Brain microvascular endothelial cell (primary cell): ENCODE measurements at regions not wholly inside any gene's neighbourhood (a gene's known extent, or its start where the extent isn't known, plus 50 kb on each side); places are given as distances from the start of the nearest gene placed in this dataset.

Experiments used
- DNase-seq: peaks from one replicate; pipeline ENCODE4 v3.0.0-alpha.2; 2020
- H3K27ac ChIP-seq: fragments of 250-450 bp; sonication (Bioruptor Pico); 2 replicates; pipeline ENCODE4 v1.5.1; 2020; ENCODE audit warnings: mild to moderate bottlenecking, moderate library complexity
- H3K27me3 ChIP-seq: fragments of 250-450 bp; sonication (Bioruptor Pico); replicated peaks from 2 replicates; pipeline ENCODE4 v1.5.1; 2020; ENCODE audit warnings: mild to moderate bottlenecking
- H3K36me3 ChIP-seq: fragments of 250-450 bp; sonication (Bioruptor Pico); replicated peaks from 2 replicates; pipeline ENCODE4 v1.5.1; 2020; ENCODE audit warnings: mild to moderate bottlenecking
- H3K4me3 ChIP-seq: 2 replicates; pipeline ENCODE4 v1.5.1; 2011; ENCODE audit warnings: low read depth, mild to moderate bottlenecking, control low read depth, low read length, moderate library complexity
- CTCF ChIP-seq: IDR thresholded peaks from 2 replicates; pipeline ENCODE4 v1.5.1; 2011; ENCODE audit warnings: low read depth, mild to moderate bottlenecking, moderate library complexity, low read length, control low read depth, inconsistent platforms; ENCODE audit errors: missing control alignments
- in situ Hi-C: cut with HindIII; loops from 2 replicates; pipeline ENCODE4 v1.10.0; 2017; ENCODE audit warnings: low sequenced_read_pairs, low pct_ligation_motif_present

GRCh38 chr1:212219679-212220463 is 65.3 kb upstream of the PPP2R5A start:
- no peak for TF ChIP-seq CTCF
- H3K36me3 ChIP-seq = no peaks in the 10 kb centered on the region
- no peaks in the 10 kb centered on the region for H3K27me3 ChIP-seq
- no peak overlapping the region for H3K4me3 ChIP-seq
- in situ Hi-C loops = no loop called here
- no peak overlapping the region for H3K27ac ChIP-seq
- DNase-seq = peak; percentile 12

GRCh38 chr1:212221801-212222200 is 63.4 kb upstream of the PPP2R5A start:
- Histone ChIP-seq H3K4me3 (no peak overlapping the region), H3K27me3 (no peaks in the 10 kb centered on the region), H3K27ac (no peak overlapping the region), H3K36me3 (no peaks in the 10 kb centered on the region)
- no peak for DNase-seq
- in situ Hi-C loops = no loop called here
- TF ChIP-seq CTCF = no peak

- Histone ChIP-seq H3K36me3 (no peaks in the 10 kb centered on the region), H3K4me3 (no peak overlapping the region)
- in situ Hi-C loops = no loop called here
These were observed 61.1 kb upstream of the PPP2R5A start for GRCh38 chr1:212224102-212224501.

GRCh38 chr1:212225416-212225815 is 59.8 kb upstream of the PPP2R5A start:
- in situ Hi-C loops = no loop called here
- no peak for TF ChIP-seq CTCF
- DNase-seq = no peak
- Histone ChIP-seq H3K4me3 (no peak overlapping the region), H3K27ac (no peak overlapping the region), H3K36me3 (no peaks in the 10 kb centered on the region), H3K27me3 (no peaks in the 10 kb centered on the region)

More at GRCh38 chr1:212224102-212224501, 61.1 kb upstream of the PPP2R5A start:
- TF ChIP-seq CTCF = no peak
- H3K27ac ChIP-seq = no peak overlapping the region
- no peak for DNase-seq
- no peaks in the 10 kb centered on the region for H3K27me3 ChIP-seq

- in situ Hi-C loops = no loop called here
- Histone ChIP-seq H3K36me3 (no peaks in the 10 kb centered on the region), H3K27ac (no peak overlapping the region), H3K27me3 (no peaks in the 10 kb centered on the region), H3K4me3 (no peak overlapping the region)
- no peak for DNase-seq
- no peak for TF ChIP-seq CTCF
These were observed 59.3 kb upstream of the PPP2R5A start for GRCh38 chr1:212225871-212226302.

GRCh38 chr1:212226467-212226866 is 58.7 kb upstream of the PPP2R5A start:
- DNase-seq = no peak
- in situ Hi-C loops = no loop called here
- TF ChIP-seq CTCF = no peak
- Histone ChIP-seq H3K4me3 (no peak overlapping the region), H3K27ac (no peak overlapping the region), H3K36me3 (no peaks in the 10 kb centered on the region), H3K27me3 (no peaks in the 10 kb centered on the region)
